HCT116 (cell line): ENCODE measurements at regions not wholly inside any gene's neighbourhood (a gene's known extent, or its start where the extent isn't known, plus 50 kb on each side); places are given as distances from the start of the nearest gene placed in this dataset.

Experiments
- ATAC-seq: fragments of 200-7000 bp; cut with Tn5 transposase; 2 replicates; pipeline ENCODE4 v1.9.1; 2020; ENCODE audit warnings: mild to moderate bottlenecking, moderate library complexity
- BruUV-seq: library from RNA; stranded (reverse); fragments of 400-500 nt; replicated peaks from 2 replicates; lab custom pipeline; 2021; lab: Mats Ljungman, UMichigan
- CTCF ChIA-PET: fragments of 300-600 bp; sonication (Branson Sonifier 250); formaldehyde crosslinking; loops from one replicate; lab custom pipeline; 2021; ENCODE audit warnings: antibody characterized with exemption; lab: Charles Lee
- POLR2A ChIA-PET: fragments of 300-600, 350-600 bp; sonication (Branson Sonifier 250); formaldehyde crosslinking; loops from one replicate; lab custom pipeline; 2021; ENCODE audit warnings: antibody characterized with exemption; lab: Charles Lee
- RAD21 ChIA-PET, 2 experiments: fragments of 300-600 bp; sonication (Branson Sonifier 250); formaldehyde crosslinking; loops; one replicate each; lab custom pipeline; 2023; ENCODE audit warnings: low total read pairs in 2 of 2; ENCODE audit not compliant: uncharacterized antibody in 2 of 2, unreplicated experiment in 2 of 2, low non-redundant PET in 1 of 2; lab: Charles Lee
- DNase-seq: peaks from one replicate; pipeline ENCODE4 v3.0.0-alpha.2; 2010; ENCODE audit warnings: low read depth, low spot score
- H2AFZ ChIP-seq: fragments of 200-600 bp; shearing (Covaris generic), sonication (generic); 2 replicates; pipeline ENCODE4 v1.6.1; 2017; ENCODE audit warnings: low read depth, mixed run types, mixed read lengths, antibody characterized with exemption, low read length; ENCODE audit not compliant: poor library complexity, severe bottlenecking
- H3K27ac ChIP-seq: 2 replicates; pipeline ENCODE4 v1.5.1; 2012; ENCODE audit warnings: low read depth, low read length
- H3K27me3 ChIP-seq: fragments of 200-600 bp; sonication (generic); 2 replicates; pipeline ENCODE4 v1.6.1; 2016; ENCODE audit warnings: mixed run types, low read length, mixed read lengths; ENCODE audit not compliant: insufficient read depth
- H3K36me3 ChIP-seq, 2 experiments: fragments of 200-500 bp in 1 of 2; fragments of 200-600 bp in 1 of 2; sonication (Bioruptor generic) in 1 of 2; sonication (generic) in 1 of 2; 2 replicates each; pipeline versions ENCODE4 v1.5.1 to v1.6.1; 2014 to 2016; ENCODE audit warnings: low read length in 2 of 2, inconsistent platforms in 1 of 2, mixed read lengths in 1 of 2, mixed run types in 1 of 2; ENCODE audit not compliant: insufficient read depth in 2 of 2, control insufficient read depth in 1 of 2
- H3K4me1 ChIP-seq, 2 experiments: fragments of 200-600 bp in 1 of 2; sonication (generic) in 1 of 2; 2 replicates each; pipeline versions ENCODE4 v1.5.1 to v1.6.1; 2012 to 2017; ENCODE audit warnings: low read length in 2 of 2, inconsistent platforms in 1 of 2, mild to moderate bottlenecking in 1 of 2, mixed read lengths in 1 of 2, mixed run types in 1 of 2, moderate library complexity in 1 of 2; ENCODE audit not compliant: insufficient read depth in 2 of 2, control insufficient read depth in 1 of 2
- H3K4me2 ChIP-seq: fragments of 200-600 bp; sonication (generic); 2 replicates; pipeline ENCODE4 v1.6.1; 2017; ENCODE audit warnings: mixed run types, low read length, mixed read lengths
- H3K4me3 ChIP-seq, 2 experiments: fragments of 200-600 bp in 1 of 2; sonication (generic) in 1 of 2; replicated peaks in 1 of 2; 2 replicates each; pipeline ENCODE4 v1.5.1; 2011 to 2016; ENCODE audit warnings: low read length in 2 of 2, control low read depth in 1 of 2, low read depth in 1 of 2, mild to moderate bottlenecking in 1 of 2, mixed read lengths in 1 of 2, mixed run types in 1 of 2
- H3K79me2 ChIP-seq: fragments of 200-600 bp; sonication (generic); 2 replicates; pipeline ENCODE4 v1.6.1; 2017; ENCODE audit warnings: mild to moderate bottlenecking, mixed run types, low read length, moderate library complexity, mixed read lengths; ENCODE audit not compliant: insufficient read depth
- H3K9ac ChIP-seq: fragments of 200-600 bp; sonication (generic); 2 replicates; pipeline ENCODE4 v1.6.1; 2016; ENCODE audit warnings: low read length, mixed read lengths
- H3K9me2 ChIP-seq: fragments of 200-600 bp; sonication (generic), shearing (Covaris generic); 2 replicates; pipeline ENCODE4 v1.6.1; 2017; ENCODE audit warnings: mixed run types, mild to moderate bottlenecking, moderate library complexity; ENCODE audit not compliant: insufficient read depth
- H3K9me3 ChIP-seq, 2 experiments: fragments of 200-500 bp in 1 of 2; fragments of 200-600 bp in 1 of 2; sonication (Bioruptor generic) in 1 of 2; sonication (generic) in 1 of 2; 2 replicates each; pipeline ENCODE4 v1.6.1; 2014 to 2017; ENCODE audit warnings: low read length in 2 of 2, mixed read lengths in 2 of 2, inconsistent platforms in 1 of 2, low read depth in 1 of 2, mild to moderate bottlenecking in 1 of 2, mixed run types in 1 of 2, moderate library complexity in 1 of 2; ENCODE audit not compliant: control insufficient read depth in 1 of 2, insufficient read depth in 1 of 2
- H4K20me1 ChIP-seq: fragments of 200-600 bp; sonication (generic), shearing (Covaris generic); 2 replicates; pipeline ENCODE4 v1.6.1; 2017; ENCODE audit warnings: mixed run types, mild to moderate bottlenecking, moderate library complexity; ENCODE audit not compliant: insufficient read depth
- CBX3 ChIP-seq: IDR thresholded peaks from 2 replicates; pipeline ENCODE4 v1.6.1; 2012; ENCODE audit warnings: low read depth
- CEBPB ChIP-seq: IDR thresholded peaks from 2 replicates; pipeline ENCODE4 v1.6.1; 2012; ENCODE audit warnings: low read depth
- ELF1 ChIP-seq: IDR thresholded peaks from 2 replicates; pipeline ENCODE4 v1.6.1; 2012; ENCODE audit warnings: low read depth, borderline replicate concordance
- EZH2 ChIP-seq: fragments of 200-600 bp; sonication (generic); IDR thresholded peaks from 2 replicates; pipeline ENCODE4 v1.6.1; 2017; ENCODE audit warnings: antibody characterized with exemption, mixed run types
- EZH2phosphoT487 ChIP-seq: fragments of 200-600 bp; IDR thresholded peaks from 2 replicates; pipeline ENCODE4 v1.6.1; 2018; ENCODE audit warnings: antibody characterized with exemption, borderline replicate concordance
- POLR2A ChIP-seq: IDR thresholded peaks from 2 replicates; pipeline ENCODE4 v1.7.0; 2011; ENCODE audit warnings: borderline replicate concordance; ENCODE audit not compliant: insufficient read depth, insufficient read length; ENCODE audit errors: extremely low read depth
- POLR2AphosphoS5 ChIP-seq: IDR thresholded peaks from 2 replicates; pipeline ENCODE4 v1.6.1; 2011; ENCODE audit warnings: mild to moderate bottlenecking, low read depth, low read length, moderate library complexity
- RAD21 ChIP-seq: IDR thresholded peaks from 2 replicates; pipeline ENCODE4 v1.6.1; 2012; ENCODE audit warnings: low read depth, mild to moderate bottlenecking
- REST ChIP-seq: IDR thresholded peaks from 2 replicates; pipeline ENCODE4 v1.6.1; 2012; ENCODE audit warnings: low read depth
- SP1 ChIP-seq: IDR thresholded peaks from 2 replicates; pipeline ENCODE4 v1.6.1; 2012; ENCODE audit warnings: low read depth
- SRF ChIP-seq: IDR thresholded peaks from 2 replicates; pipeline ENCODE4 v1.6.1; 2012; ENCODE audit warnings: low read depth
- TCF7L2 ChIP-seq: IDR thresholded peaks from 2 replicates; pipeline ENCODE4 v1.7.0; 2011; ENCODE audit warnings: borderline replicate concordance, inconsistent platforms; ENCODE audit not compliant: insufficient read depth, insufficient read length; ENCODE audit errors: extremely low read depth
- YY1 ChIP-seq: IDR thresholded peaks from 2 replicates; pipeline ENCODE4 v1.6.1; 2011; ENCODE audit warnings: low read length, low read depth, moderate library complexity, mild to moderate bottlenecking; ENCODE audit not compliant: insufficient replicate concordance; ENCODE audit errors: extremely low read depth
- intact Hi-C: fragments of 100-400 bp; cut with micrococcal nuclease; formaldehyde crosslinking; loops from 2 replicates; pipeline ENCODE4 v1.10.0; 2022
- TF ChIP-seq, protein P1 (sequence below): IDR thresholded peaks from 2 replicates; pipeline ENCODE4 v1.6.1; 2012
- TF ChIP-seq, protein P2 (sequence below): IDR thresholded peaks from 2 replicates; pipeline ENCODE4 v1.6.1; 2012

- TF ChIP-seq SRF (no peak), RAD21 (no peak)
Measured at GRCh38 chr1:220432408-220432807, 95.5 kb upstream of the MARK1 start (continued).

- H3K27ac ChIP-seq, result no peak overlapping the region
- POLR2A ChIA-PET, result interaction anchor here (0.7 kb wide), 1 partner anchor 30 kb away, joined by 3 read pairs; no protein-coding TSS in a partner anchor
- H4K20me1 ChIP-seq, result no peaks in the 10 kb centered on the region
- DNase-seq, result no peak
- intact Hi-C loops, result no loop called here
- RAD21 ChIA-PET, result no interaction called here
- no peak overlapping the region for H3K4me2 ChIP-seq
- no peaks in the 10 kb centered on the region for H3K9me2 ChIP-seq
- no peak for ATAC-seq
- H3K4me1 ChIP-seq, result peaks cover 4 to 21% of the 10 kb centered on the region in 2 experiments; a peak in 3 of 4 replicates
- H3K36me3 ChIP-seq, result no peaks in the 10 kb centered on the region
- BruUV-seq, result no TSS peak
- CTCF ChIA-PET, result interaction anchor here (1.2 kb wide), 1 partner anchor 301 kb away, joined by 3 read pairs; no protein-coding TSS in a partner anchor
- no peak for TF ChIP-seq SP1
- TF ChIP-seq POLR2AphosphoS5, result no peak
- TF ChIP-seq REST, result no peak
- no peak for TF ChIP-seq EZH2phosphoT487
- no peak for TF ChIP-seq YY1
- TF ChIP-seq, protein P1, sequence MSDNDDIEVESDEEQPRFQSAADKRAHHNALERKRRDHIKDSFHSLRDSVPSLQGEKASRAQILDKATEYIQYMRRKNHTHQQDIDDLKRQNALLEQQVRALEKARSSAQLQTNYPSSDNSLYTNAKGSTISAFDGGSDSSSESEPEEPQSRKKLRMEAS, result no peak
- TF ChIP-seq, protein P2, sequence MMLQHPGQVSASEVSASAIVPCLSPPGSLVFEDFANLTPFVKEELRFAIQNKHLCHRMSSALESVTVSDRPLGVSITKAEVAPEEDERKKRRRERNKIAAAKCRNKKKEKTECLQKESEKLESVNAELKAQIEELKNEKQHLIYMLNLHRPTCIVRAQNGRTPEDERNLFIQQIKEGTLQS, result no peak
- no peak for TF ChIP-seq SRF
- TF ChIP-seq CEBPB, result no peak
- no peak for TF ChIP-seq ELF1
- TF ChIP-seq POLR2A, result no peak
- TF ChIP-seq EZH2, result no peak
- no peak for TF ChIP-seq TCF7L2
- TF ChIP-seq CBX3, result no peak
- H2AFZ ChIP-seq, result no peak overlapping the region
- no peaks in the 10 kb centered on the region for H3K27me3 ChIP-seq
- H3K79me2 ChIP-seq, result no peaks in the 10 kb centered on the region
- H3K9ac ChIP-seq, result no peak overlapping the region
- no peak overlapping the region for H3K4me3 ChIP-seq
- no peaks in the 10 kb centered on the region for H3K9me3 ChIP-seq
Measured at GRCh38 chr1:220431554-220432239, 96.2 kb upstream of the MARK1 start.
